ENCODE measurements at regions not wholly inside any gene's neighbourhood (a gene's known extent, or its start where the extent isn't known, plus 50 kb on each side); places are given as distances from the start of the nearest gene placed in this dataset.

GRCh38 chr4:80145739-80146138 lies 51.6 kb upstream of the PRDM8 start:
- no peak for DNase-seq

DNA sequence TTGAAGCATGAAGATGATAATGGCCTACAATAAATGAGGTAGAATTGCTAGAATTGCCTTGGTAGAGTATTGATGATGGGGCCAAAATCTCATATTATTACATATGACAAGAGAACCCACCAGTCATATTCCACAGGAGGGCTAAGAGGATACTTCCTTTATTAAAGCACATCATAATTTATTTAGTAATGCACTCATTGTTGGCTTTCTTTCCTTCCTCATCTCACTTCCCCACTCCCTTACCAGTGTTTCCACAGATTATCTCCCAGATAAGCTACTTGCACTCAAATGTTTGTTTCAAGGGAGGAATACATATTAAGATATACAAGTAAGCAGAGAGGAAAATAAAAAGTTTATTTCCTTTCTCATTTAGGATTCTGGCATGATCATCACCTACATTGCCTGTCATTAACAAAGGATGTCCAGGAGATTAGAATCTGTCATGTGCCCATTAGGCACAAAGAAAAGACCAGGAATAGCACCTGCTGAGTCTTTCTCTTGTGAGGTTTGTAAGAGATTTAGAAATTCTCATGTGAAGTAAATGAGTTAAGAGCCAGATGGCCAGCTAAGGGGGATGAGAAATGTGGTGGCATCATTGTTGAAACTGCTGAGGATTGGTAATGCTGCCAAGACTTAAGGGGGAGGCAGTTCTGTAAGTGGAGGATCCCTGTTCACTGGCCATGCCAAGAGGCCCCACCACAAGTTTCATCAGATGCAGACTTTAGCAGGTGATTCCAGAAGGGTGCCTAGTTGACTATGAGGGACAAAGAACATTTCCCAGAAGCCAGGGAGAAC lies 52.4 kb upstream of the PRDM8 start:
- no peak for DNase-seq

DNA sequence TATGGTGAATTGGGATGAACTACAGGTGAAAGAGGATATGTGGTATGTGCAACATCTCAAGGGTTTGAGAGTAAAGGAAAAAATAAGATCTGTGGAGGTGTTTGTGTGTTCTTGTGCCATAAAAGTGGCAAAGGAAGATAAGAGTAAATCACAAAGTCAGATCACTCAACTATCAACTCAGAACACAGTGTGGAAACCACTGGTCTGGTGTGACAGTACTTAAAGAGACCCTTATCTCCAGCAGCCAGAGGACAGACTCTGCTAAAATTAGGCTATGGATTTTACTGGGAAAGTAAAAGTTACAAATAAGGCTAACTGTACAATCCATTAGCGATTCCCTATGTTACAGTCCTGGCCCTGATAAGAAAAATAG lies 54.0 kb upstream of the PRDM8 start:
- DNase-seq, result peak; percentile 88

- DNase-seq, result peak; percentile 61
These were observed 54.7 kb upstream of the PRDM8 start for GRCh38 chr4:80142394-80143306.

DNA sequence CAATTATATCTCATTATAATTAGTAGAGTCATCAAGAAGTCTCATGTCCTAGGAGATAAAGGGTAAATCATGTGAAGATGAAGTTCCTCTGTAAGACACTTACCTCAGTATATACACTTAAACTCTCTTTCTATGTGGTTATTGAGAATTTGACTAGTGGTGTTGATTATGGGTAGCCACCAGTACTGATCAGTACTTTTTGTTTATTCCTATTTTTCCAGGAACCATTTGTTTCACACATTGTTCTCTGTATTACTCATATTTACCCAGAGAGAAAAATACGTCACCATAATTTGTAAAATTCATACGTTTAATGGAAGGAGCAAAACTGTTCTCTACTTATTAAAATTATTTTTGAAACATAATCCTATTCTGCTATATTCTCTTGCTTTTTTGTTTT lies 55.8 kb upstream of the PRDM8 start:
- DNase-seq, result no peak

GRCh38 chr4:80140194-80140593 lies 57.1 kb upstream of the PRDM8 start:
- DNase-seq, result no peak

DNA sequence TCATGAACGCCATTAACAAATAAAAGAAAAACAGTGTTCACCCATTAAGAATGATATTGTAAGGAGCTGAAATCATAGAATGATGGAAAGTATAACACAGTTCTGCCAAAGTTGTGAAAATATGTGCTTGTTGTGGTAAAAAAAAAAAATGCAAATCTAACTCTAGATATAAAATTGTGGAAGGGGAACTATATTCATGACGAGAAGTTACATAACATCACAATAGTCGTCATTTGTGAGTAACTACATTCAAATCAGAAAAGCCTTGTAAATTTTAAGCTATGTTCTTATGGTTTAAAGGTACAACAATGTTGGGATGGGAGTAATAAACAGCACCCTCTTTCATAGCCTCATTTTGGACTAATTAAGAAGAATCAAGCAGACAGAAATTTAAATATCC lies 57.6 kb upstream of the PRDM8 start:
- DNase-seq, result no peak

GRCh38 chr4:80138551-80139538 lies 58.5 kb upstream of the PRDM8 start:
- DNase-seq, result no peak

GRCh38 chr4:80137631-80138030 lies 59.7 kb upstream of the PRDM8 start:
- DNase-seq, result no peak

- DNase-seq, result no peak
These were observed 61.0 kb upstream of the PRDM8 start for GRCh38 chr4:80136270-80136669.

DNA sequence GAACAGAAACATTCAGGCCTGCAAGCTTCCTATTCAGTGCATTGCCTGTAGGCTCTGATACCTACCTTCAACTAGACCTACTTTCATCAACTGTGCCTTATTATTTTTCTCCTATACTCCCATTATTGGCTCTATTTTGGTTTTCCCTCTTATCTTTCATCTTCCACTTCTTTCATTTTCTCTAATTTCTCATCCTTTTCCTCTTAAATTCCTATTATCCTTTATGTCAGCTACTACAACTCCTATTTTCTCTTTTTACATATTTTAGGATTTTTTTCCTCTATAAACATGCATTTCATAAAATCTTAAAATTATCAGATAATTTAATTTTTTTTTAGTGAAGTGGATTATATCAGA lies 61.6 kb upstream of the PRDM8 start:
- DNase-seq, result no peak

GRCh38 chr4:80134936-80135701 lies 62.1 kb upstream of the ANTXR2 start:
- no peak for DNase-seq

DNA sequence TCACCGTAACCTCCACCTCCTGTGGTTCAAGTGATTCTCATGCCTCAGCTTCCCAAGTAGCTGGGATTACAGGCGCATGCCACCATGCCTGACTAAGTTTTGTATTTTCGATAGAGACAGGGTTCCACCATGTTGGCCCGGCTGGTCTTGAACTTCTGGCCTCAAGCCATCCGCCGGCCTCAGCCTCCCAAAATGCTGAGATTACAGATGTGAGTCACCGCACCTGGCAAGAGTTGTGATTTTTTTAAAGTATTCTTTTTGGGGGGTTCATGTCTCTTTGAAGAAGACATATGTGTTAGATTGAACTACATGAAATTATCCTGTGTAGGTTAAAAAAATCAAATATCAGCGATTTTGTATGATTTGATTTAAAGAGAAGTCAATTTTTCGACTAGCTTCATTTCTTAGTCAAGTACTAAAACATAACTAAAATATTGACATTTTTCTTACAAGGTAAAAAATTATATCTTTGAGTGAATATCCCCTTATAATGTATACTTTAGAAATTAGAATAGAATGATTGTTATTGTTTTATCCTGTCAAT lies 60.3 kb upstream of the ANTXR2 start:
- no peak for DNase-seq

DNA sequence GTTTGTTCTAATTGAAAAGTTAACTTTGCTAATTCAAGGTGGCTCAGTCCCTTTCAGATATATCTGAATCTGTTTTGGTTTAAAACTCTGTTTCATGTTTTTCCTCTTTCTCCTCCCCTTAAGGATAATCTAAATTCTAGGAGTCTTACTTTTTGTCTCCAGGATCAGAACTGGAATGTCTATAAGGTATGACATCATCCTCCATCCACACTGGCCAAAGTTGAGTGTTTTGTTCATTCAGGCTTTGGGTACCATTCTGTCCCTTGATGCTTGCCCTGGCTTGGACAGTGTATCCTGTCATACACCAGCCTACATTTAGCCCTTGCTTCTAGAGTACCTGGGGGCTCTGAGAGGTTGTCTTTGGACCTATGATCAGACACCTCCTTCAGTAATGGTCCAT lies 56.8 kb upstream of the ANTXR2 start:
- no peak for DNase-seq

GRCh38 chr4:80128941-80129340 lies 55.9 kb upstream of the ANTXR2 start:
- DNase-seq, result no peak

GRCh38 chr4:80127870-80128419 lies 54.9 kb upstream of the ANTXR2 start:
- DNase-seq, result no peak

- DNase-seq, result no peak
These were observed 53.4 kb upstream of the ANTXR2 start for GRCh38 chr4:80126435-80126834.

DNA sequence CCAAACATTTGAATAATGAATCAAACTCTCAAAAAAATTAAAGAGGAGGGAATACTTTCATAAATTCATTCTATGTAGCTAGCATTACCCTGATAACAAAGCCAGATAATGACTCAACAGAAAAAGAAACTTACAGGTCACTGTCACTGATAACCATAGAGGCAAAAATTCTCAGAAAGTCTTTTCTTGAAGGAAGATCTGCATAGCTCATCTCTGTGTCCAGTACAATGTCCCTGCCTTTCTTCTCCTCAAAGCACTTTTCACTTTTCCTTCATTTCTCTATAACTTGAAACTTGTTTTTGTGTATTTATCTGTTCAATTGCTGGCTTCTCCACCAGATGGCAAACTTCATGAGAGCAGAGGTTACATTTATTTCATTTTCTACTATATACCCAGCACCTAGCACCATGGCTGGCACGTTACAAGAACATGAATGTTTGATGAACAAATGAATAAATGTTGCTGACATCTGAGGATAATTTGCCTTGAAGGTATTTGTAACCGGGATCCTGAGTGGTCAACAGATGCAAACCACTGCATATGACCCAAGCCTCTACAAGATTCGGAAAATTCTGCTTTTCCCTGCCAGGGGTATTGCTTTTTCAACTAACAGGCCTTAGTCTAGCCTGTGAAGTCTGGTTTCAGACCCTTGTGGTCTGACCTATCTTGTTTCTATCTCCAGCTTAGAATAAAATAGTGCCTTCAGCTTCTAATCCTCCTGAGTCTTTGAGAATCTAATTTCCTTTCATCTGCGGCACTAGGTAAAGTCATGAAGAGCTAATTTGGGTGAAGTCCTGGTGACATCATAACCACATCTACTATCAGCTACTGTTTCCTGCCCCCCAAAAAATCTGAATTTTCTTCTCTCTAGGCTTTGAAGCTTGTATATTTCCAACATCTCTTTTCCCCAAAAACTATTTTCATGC lies 52.5 kb upstream of the ANTXR2 start:
- peak; percentile 62 for DNase-seq

GRCh38 chr4:80124246-80125211 lies 51.5 kb upstream of the ANTXR2 start:
- DNase-seq, result no peak
